RKO (cell line): ENCODE measurements at regions not wholly inside any gene's neighbourhood (a gene's known extent, or its start where the extent isn't known, plus 50 kb on each side); places are given as distances from the start of the nearest gene placed in this dataset.
A peak's percentile ranks its signal among the peaks of the same experiment; 100 is the strongest.

Source experiments
- DNase-seq: peaks from one replicate; pipeline ENCODE4 v3.0.0-alpha.2; 2016; ENCODE audit warnings: low spot score

DNA sequence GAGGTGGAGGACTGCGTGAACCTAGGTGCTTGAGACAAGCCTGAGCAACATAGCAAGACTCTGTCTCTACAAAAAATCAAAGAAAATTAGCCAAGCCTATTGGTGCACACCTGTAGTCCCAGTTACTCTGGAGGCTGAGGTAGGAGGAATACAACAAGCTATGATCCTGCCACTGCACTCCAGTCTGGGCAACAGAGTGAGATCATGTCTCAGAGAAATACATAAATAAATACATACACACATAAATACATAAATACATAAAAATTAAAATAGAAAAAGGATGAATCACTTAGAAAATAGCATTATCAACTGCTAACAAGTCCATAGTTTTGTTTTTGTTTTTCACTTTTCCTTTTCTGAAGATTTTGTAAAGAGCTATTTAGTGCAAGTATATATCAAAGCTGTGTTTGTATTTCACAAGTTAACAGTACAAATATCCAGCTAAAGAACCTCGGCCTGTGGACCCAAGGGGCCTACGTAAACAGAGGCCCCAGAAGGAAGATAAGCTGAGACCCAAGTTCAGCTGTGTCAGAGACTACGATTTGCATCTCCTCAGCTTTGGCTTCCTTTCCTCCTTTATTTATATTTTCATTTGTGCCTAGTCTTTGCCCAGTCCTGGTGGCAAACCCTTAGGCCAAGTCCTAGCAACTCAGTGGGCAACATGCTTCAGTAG lies 67.1 kb upstream of the ROBO2 start:
- no peak for DNase-seq

DNA sequence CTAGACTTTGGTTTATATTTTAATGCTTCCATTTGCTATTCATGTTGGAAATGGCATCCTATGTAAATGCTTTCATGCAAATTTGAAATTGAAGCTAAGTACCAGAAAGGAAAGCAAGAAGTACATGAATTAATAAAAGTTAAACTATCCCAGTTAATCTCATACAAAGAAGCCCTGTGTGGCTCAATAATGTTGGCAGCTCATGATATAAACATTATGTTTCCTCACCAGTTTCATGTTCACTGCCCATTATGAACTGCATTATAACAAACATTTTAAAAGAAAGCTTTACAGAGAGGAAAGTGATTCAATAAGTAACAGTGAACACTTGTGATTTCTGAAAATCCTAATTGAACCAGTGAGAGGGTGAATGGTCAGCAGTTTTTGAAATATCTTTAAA lies 62.9 kb upstream of the ROBO2 start:
- DNase-seq: no peak

DNA sequence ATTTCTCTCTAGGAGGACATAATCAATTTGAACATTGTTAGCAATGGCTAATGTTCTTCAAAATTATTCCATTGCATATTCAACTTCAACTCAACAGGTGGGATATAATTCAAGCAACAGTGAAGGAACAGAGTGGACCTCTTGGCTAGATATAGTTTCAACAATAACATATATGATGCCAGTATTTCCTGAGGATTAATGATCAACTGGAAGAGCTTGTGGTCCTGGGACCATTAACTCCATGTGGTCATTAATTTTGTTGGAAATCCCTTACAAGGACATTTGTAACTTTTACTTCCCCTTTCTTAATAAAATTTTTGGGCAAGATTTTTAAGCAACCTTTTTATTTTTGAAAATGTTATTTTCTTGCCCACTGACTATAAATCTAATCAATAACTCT lies 54.3 kb upstream of the ROBO2 start:
- no peak for DNase-seq

DNA sequence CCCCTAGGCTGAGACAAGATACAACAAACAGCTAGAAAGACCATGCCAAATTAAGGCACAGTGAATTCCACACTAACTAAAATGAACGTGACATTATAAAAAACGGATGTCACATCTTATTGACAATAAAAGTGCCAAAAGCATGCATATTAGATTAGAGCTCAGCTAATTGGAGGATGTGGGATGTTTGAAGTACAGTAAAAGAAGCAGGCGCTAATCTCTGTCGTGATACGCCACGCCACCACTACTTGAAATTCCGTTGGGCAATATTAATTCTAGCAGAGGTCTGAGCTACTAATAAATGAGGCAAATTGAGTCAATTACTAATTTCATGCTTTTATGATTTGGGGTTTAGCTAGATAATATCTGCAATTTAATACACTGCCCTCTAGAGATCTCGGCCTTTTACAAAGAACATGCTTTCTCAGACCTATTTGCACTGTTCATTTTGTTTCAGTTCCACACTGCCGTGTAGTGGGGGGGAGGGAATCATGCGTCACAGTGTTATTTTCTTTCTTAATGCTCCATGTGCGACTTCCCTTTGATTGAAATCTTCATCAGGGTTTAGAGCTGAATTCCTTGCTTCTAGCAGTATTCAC lies 52.9 kb upstream of the ROBO2 start:
- DNase-seq: peak; percentile 8
